PC-9 (cell line): ENCODE measurements at regions not wholly inside any gene's neighbourhood (a gene's known extent, or its start where the extent isn't known, plus 50 kb on each side); places are given as distances from the start of the nearest gene placed in this dataset.

Experiments
- CTCF ChIP-seq: fragments of 200-600 bp; sonication (generic); conservative IDR thresholded peaks from 2 replicates; pipeline ENCODE4 v1.6.1; 2017; ENCODE audit warnings: mixed run types, antibody characterized with exemption, mild to moderate bottlenecking, moderate library complexity
- EZH2 ChIP-seq: fragments of 200-600 bp; sonication (generic); IDR thresholded peaks from 2 replicates; pipeline ENCODE4 v1.8.0; 2017; ENCODE audit warnings: antibody characterized with exemption, low read depth

DNA sequence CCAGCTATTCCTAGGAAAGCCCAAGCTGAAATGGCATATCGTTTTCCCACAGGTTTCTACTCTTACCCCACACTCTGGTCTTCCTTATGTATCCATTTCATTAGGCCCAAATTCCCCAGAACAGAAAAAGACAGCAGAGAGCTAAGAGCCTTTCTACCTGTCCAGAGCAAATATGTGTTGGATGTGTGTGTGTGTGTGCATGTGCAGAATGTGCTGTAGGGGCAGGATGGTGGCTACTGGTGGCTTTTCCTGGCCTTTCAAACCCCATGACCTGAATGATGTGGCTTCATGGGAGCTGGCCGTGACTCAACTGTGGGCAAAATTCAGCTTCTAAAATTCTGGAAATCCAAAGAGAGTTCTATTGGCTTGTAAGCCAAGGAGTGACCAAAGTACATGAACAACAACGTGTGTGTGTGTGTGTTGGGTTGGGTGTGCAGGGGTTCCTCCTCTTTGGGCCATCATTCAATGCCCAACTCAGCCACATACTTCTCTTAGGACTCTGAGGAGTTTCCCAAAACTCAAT lies 421.4 kb upstream of the CADM1 start:
- no peak for TF ChIP-seq CTCF
- TF ChIP-seq EZH2: no peak
